Neural progenitor cell (in vitro differentiated cells): ENCODE measurements at regions not wholly inside any gene's neighbourhood (a gene's known extent, or its start where the extent isn't known, plus 50 kb on each side); places are given as distances from the start of the nearest gene placed in this dataset.

Experiments
- DNase-seq: peaks from one replicate; pipeline ENCODE4 v3.0.0-alpha.2; 2016; ENCODE audit warnings: low spot score
- H2AFZ ChIP-seq: fragments of 200-600 bp; sonication (generic); replicated peaks from 2 replicates; pipeline ENCODE4 v1.6.1; 2016; ENCODE audit warnings: antibody characterized with exemption
- H3F3A ChIP-seq: fragments of 200-600 bp; sonication (generic); 2 replicates; pipeline ENCODE4 v1.6.1; 2016; ENCODE audit warnings: antibody characterized with exemption, low read depth
- H3K27ac ChIP-seq: fragments of 200-600 bp; sonication (generic); 2 replicates; pipeline ENCODE4 v1.5.1; 2016; ENCODE audit warnings: mild to moderate bottlenecking
- H3K27me3 ChIP-seq: fragments of 200-600 bp; sonication (generic); 2 replicates; pipeline ENCODE4 v1.6.1; 2016; ENCODE audit warnings: mild to moderate bottlenecking, moderate library complexity
- H3K36me3 ChIP-seq: fragments of 200-600 bp; sonication (generic); 2 replicates; pipeline ENCODE4 v1.5.1; 2016
- H3K4me1 ChIP-seq: fragments of 200-600 bp; sonication (generic); 2 replicates; pipeline ENCODE4 v1.6.1; 2016; ENCODE audit warnings: mixed run types
- H3K4me2 ChIP-seq: fragments of 200-600 bp; sonication (generic); 2 replicates; pipeline ENCODE4 v1.6.1; 2016
- H3K4me3 ChIP-seq: fragments of 200-600 bp; sonication (generic); 2 replicates; pipeline ENCODE4 v1.5.1; 2016
- H3K79me2 ChIP-seq: fragments of 200-600 bp; sonication (generic); 2 replicates; pipeline ENCODE4 v1.6.1; 2016; ENCODE audit warnings: low read depth
- H3K9ac ChIP-seq: fragments of 200-600 bp; sonication (generic); 2 replicates; pipeline ENCODE4 v1.6.1; 2016
- H3K9me3 ChIP-seq: fragments of 200-600 bp; sonication (generic); 2 replicates; pipeline ENCODE4 v1.5.1; 2016; ENCODE audit warnings: low read depth
- H4K20me1 ChIP-seq: fragments of 200-600 bp; sonication (generic); 2 replicates; pipeline ENCODE4 v1.6.1; 2016; ENCODE audit warnings: low read depth
- H3K27ac Mint-ChIP-seq: 3 replicates; pipeline ENCODE4 v1.8.0; 2021; ENCODE audit warnings: mixed read lengths
- H3K27me3 Mint-ChIP-seq: 2 replicates; pipeline ENCODE4 v1.8.0; 2022; ENCODE audit warnings: low read depth, mild to moderate bottlenecking, inconsistent platforms, moderate library complexity, mixed read lengths; ENCODE audit not compliant: insufficient read depth
- H3K36me3 Mint-ChIP-seq: 3 replicates; pipeline ENCODE4 v1.8.0; 2021; ENCODE audit warnings: mixed read lengths
- H3K4me1 Mint-ChIP-seq: 3 replicates; pipeline ENCODE4 v1.8.0; 2021; ENCODE audit warnings: mixed read lengths
- H3K4me3 Mint-ChIP-seq: 3 replicates; pipeline ENCODE4 v1.8.0; 2021; ENCODE audit warnings: mild to moderate bottlenecking, moderate library complexity, mixed read lengths
- H3K9me3 Mint-ChIP-seq: 3 replicates; pipeline ENCODE4 v1.8.0; 2020; ENCODE audit warnings: mixed read lengths
- CTCF ChIP-seq: fragments of 200-600 bp; sonication (generic); IDR thresholded peaks from 2 replicates; pipeline ENCODE4 v1.5.1; 2017; ENCODE audit warnings: antibody characterized with exemption, mild to moderate bottlenecking
- EZH2 ChIP-seq: fragments of 200-600 bp; sonication (generic); IDR thresholded peaks from 2 replicates; pipeline ENCODE4 v1.6.1; 2017; ENCODE audit warnings: antibody characterized with exemption, mild to moderate bottlenecking, moderate library complexity
- EZH2phosphoT487 ChIP-seq: fragments of 200-600 bp; sonication (generic); IDR thresholded peaks from 2 replicates; pipeline ENCODE4 v1.6.1; 2017; ENCODE audit warnings: antibody characterized with exemption

- H3K27me3 Mint-ChIP-seq, result no peaks in the 10 kb centered on the region
- Histone ChIP-seq H3K27me3 (no peaks in the 10 kb centered on the region), H3K4me2 (no peak overlapping the region), H3K27ac (no peak overlapping the region), H3K79me2 (no peaks in the 10 kb centered on the region), H3F3A (no peaks in the 10 kb centered on the region), H3K4me1 (no peaks in the 10 kb centered on the region), H3K9me3 (no peaks in the 10 kb centered on the region), H4K20me1 (no peaks in the 10 kb centered on the region), H3K4me3 (no peak overlapping the region), H3K36me3 (no peaks in the 10 kb centered on the region), H2AFZ (no peak overlapping the region), H3K9ac (no peak overlapping the region)
- no peaks in the 10 kb centered on the region for H3K36me3 Mint-ChIP-seq
- no peak overlapping the region for H3K4me3 Mint-ChIP-seq
- H3K27ac Mint-ChIP-seq, result no peak overlapping the region
- H3K4me1 Mint-ChIP-seq, result no peaks in the 10 kb centered on the region
- no peak for TF ChIP-seq EZH2
- TF ChIP-seq EZH2phosphoT487, result no peak
- no peak for DNase-seq
- H3K9me3 Mint-ChIP-seq, result peaks cover 11% of the 10 kb centered on the region
These were observed 143.3 kb downstream of the FTCDNL1 start for GRCh38 chr2:199707593-199708185.

- no peaks in the 10 kb centered on the region for H3K36me3 Mint-ChIP-seq
These were observed 145.5 kb downstream of the FTCDNL1 start for GRCh38 chr2:199705538-199705937.

GRCh38 chr2:199704358-199705238, 146.4 kb downstream of the FTCDNL1 start:
- Histone ChIP-seq H3K27me3 (no peaks in the 10 kb centered on the region), H3F3A (no peaks in the 10 kb centered on the region), H3K79me2 (no peaks in the 10 kb centered on the region), H3K27ac (no peak overlapping the region), H3K9me3 (no peaks in the 10 kb centered on the region), H2AFZ (peak overlapping the region; percentile 64), H3K9ac (no peak overlapping the region), H3K4me3 (no peak overlapping the region), H3K36me3 (no peaks in the 10 kb centered on the region), H3K4me1 (peaks cover 6% of the 10 kb centered on the region), H3K4me2 (no peak overlapping the region), H4K20me1 (no peaks in the 10 kb centered on the region)
- TF ChIP-seq CTCF, result peak; percentile 62
- no peak for TF ChIP-seq EZH2phosphoT487
- DNase-seq, result peak; percentile 51
- Mint-ChIP-seq H3K36me3 (no peaks in the 10 kb centered on the region), H3K9me3 (peaks cover 11% of the 10 kb centered on the region), H3K4me1 (no peaks in the 10 kb centered on the region), H3K27ac (no peak overlapping the region), H3K27me3 (no peaks in the 10 kb centered on the region), H3K4me3 (no peak overlapping the region)

More at GRCh38 chr2:199705538-199705937, 145.5 kb downstream of the FTCDNL1 start:
- Histone ChIP-seq H3K9me3 (no peaks in the 10 kb centered on the region), H3K27ac (no peak overlapping the region), H3K27me3 (no peaks in the 10 kb centered on the region), H3K9ac (no peak overlapping the region), H4K20me1 (no peaks in the 10 kb centered on the region), H3F3A (no peaks in the 10 kb centered on the region), H2AFZ (no peak overlapping the region), H3K4me3 (no peak overlapping the region), H3K36me3 (no peaks in the 10 kb centered on the region), H3K79me2 (no peaks in the 10 kb centered on the region), H3K4me1 (peaks cover 3% of the 10 kb centered on the region), H3K4me2 (no peak overlapping the region)
- no peak overlapping the region for H3K4me3 Mint-ChIP-seq
- no peak overlapping the region for H3K27ac Mint-ChIP-seq
- peaks cover 11% of the 10 kb centered on the region for H3K9me3 Mint-ChIP-seq
- no peak for DNase-seq
- H3K27me3 Mint-ChIP-seq, result no peaks in the 10 kb centered on the region
- H3K4me1 Mint-ChIP-seq, result no peaks in the 10 kb centered on the region
- TF ChIP-seq EZH2phosphoT487 (no peak), CTCF (no peak), EZH2 (no peak)

GRCh38 chr2:199703199-199703598, 147.8 kb downstream of the FTCDNL1 start:
- Histone ChIP-seq H2AFZ (no peak overlapping the region), H3K4me3 (no peak overlapping the region), H3K9ac (no peak overlapping the region), H3F3A (no peaks in the 10 kb centered on the region), H3K79me2 (no peaks in the 10 kb centered on the region), H3K9me3 (no peaks in the 10 kb centered on the region), H3K36me3 (no peaks in the 10 kb centered on the region), H3K4me1 (peaks cover 6% of the 10 kb centered on the region), H4K20me1 (no peaks in the 10 kb centered on the region), H3K4me2 (no peak overlapping the region), H3K27ac (no peak overlapping the region), H3K27me3 (no peaks in the 10 kb centered on the region)
- Mint-ChIP-seq H3K27ac (no peak overlapping the region), H3K4me1 (no peaks in the 10 kb centered on the region), H3K36me3 (no peaks in the 10 kb centered on the region), H3K9me3 (peaks cover 8% of the 10 kb centered on the region), H3K4me3 (no peak overlapping the region), H3K27me3 (no peaks in the 10 kb centered on the region)
- DNase-seq, result no peak
- no peak for TF ChIP-seq EZH2phosphoT487
